HCT116 (cell line): ENCODE measurements at regions not wholly inside any gene's neighbourhood (a gene's known extent, or its start where the extent isn't known, plus 50 kb on each side); places are given as distances from the start of the nearest gene placed in this dataset.

Source experiments
- EZH2 ChIP-seq: fragments of 200-600 bp; sonication (generic); IDR thresholded peaks from 2 replicates; pipeline ENCODE4 v1.6.1; 2017; ENCODE audit warnings: antibody characterized with exemption, mixed run types
- POLR2A ChIP-seq: IDR thresholded peaks from 2 replicates; pipeline ENCODE4 v1.7.0; 2011; ENCODE audit warnings: borderline replicate concordance; ENCODE audit not compliant: insufficient read depth, insufficient read length; ENCODE audit errors: extremely low read depth
- POLR2AphosphoS5 ChIP-seq: IDR thresholded peaks from 2 replicates; pipeline ENCODE4 v1.6.1; 2011; ENCODE audit warnings: mild to moderate bottlenecking, low read depth, low read length, moderate library complexity
- RAD21 ChIP-seq: IDR thresholded peaks from 2 replicates; pipeline ENCODE4 v1.6.1; 2012; ENCODE audit warnings: low read depth, mild to moderate bottlenecking
- SIN3A ChIP-seq: IDR thresholded peaks from 2 replicates; pipeline ENCODE4 v1.6.1; 2012; ENCODE audit warnings: low read depth
- SRF ChIP-seq: IDR thresholded peaks from 2 replicates; pipeline ENCODE4 v1.6.1; 2012; ENCODE audit warnings: low read depth
- TF ChIP-seq, protein P1 (sequence below), 3 experiments: fragments of 200-600 bp in 1 of 3; sonication (generic) in 1 of 3; IDR thresholded peaks in 2 of 3; conservative IDR thresholded peaks in 1 of 3; 2 replicates each; pipeline ENCODE4 v1.5.1; 2012 to 2017; ENCODE audit warnings: low read depth in 2 of 3, low read length in 2 of 3, antibody characterized with exemption in 1 of 3, borderline replicate concordance in 1 of 3, control low read depth in 1 of 3, mild to moderate bottlenecking in 1 of 3, mixed read lengths in 1 of 3, mixed run types in 1 of 3, moderate library complexity in 1 of 3; ENCODE audit not compliant: insufficient read depth in 1 of 3
- TF ChIP-seq, protein P2 (sequence below): IDR thresholded peaks from 2 replicates; pipeline ENCODE4 v1.6.1; 2012

DNA sequence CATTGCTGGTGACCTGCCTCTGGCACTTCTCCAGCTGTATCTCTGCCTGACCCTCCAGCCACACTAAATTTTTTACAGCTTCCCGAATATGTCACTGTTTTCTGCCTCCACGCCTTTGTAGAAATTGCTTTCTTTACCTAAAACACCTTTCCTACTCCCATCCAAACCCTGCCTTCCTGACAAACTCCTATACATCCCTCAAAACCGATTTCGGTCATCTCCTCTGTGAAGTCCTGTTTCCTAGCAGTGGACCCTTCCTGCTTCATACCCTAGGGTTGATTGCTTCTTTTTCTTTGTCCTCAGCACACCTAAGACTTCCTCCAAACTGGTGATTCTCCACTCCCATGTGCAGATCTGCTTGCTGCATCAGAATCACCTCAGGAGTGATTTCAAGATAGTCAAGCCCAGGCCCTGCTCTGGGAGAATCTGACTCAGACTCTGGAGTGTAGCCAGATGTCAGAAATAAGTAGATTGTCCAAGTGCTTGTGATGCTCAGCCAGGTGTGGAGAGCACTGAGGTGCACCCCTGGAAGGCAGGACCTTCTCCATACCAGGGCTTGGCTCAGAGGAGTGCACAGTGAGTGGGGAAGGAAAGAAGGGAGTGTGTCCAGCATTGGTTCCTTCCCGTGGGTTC lies 184.2 kb downstream of the COPRS start:
- TF ChIP-seq, protein P1, sequence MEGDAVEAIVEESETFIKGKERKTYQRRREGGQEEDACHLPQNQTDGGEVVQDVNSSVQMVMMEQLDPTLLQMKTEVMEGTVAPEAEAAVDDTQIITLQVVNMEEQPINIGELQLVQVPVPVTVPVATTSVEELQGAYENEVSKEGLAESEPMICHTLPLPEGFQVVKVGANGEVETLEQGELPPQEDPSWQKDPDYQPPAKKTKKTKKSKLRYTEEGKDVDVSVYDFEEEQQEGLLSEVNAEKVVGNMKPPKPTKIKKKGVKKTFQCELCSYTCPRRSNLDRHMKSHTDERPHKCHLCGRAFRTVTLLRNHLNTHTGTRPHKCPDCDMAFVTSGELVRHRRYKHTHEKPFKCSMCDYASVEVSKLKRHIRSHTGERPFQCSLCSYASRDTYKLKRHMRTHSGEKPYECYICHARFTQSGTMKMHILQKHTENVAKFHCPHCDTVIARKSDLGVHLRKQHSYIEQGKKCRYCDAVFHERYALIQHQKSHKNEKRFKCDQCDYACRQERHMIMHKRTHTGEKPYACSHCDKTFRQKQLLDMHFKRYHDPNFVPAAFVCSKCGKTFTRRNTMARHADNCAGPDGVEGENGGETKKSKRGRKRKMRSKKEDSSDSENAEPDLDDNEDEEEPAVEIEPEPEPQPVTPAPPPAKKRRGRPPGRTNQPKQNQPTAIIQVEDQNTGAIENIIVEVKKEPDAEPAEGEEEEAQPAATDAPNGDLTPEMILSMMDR (IDR thresholded peaks at IDR 0.05 in 2 of 3, conservative IDR thresholded peaks at IDR 0.05 in 1 of 3; ENCODE audit: borderline replicate concordance in 1 of 3, insufficient read depth in 1 of 3, low read depth in 2 of 3, low read length in 2 of 3): no peak
- TF ChIP-seq, protein P2, sequence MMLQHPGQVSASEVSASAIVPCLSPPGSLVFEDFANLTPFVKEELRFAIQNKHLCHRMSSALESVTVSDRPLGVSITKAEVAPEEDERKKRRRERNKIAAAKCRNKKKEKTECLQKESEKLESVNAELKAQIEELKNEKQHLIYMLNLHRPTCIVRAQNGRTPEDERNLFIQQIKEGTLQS: no peak
- TF ChIP-seq POLR2AphosphoS5 (no peak), EZH2 (no peak), SIN3A (no peak), POLR2A (no peak), RAD21 (no peak), SRF (no peak)
